GM12872 (cell line): ENCODE measurements at regions not wholly inside any gene's neighbourhood (a gene's known extent, or its start where the extent isn't known, plus 50 kb on each side); places are given as distances from the start of the nearest gene placed in this dataset.

Experiments used
- CTCF ChIP-seq: IDR thresholded peaks from 3 replicates; pipeline ENCODE4 v1.5.1; 2011; ENCODE audit warnings: low read depth, mild to moderate bottlenecking, low read length, moderate library complexity; ENCODE audit not compliant: insufficient read depth

GRCh38 chr2:2638547-2639220 lies 307.6 kb upstream of the MYT1L start:
- no peak for TF ChIP-seq CTCF

GRCh38 chr2:2636813-2637212 lies 305.7 kb upstream of the MYT1L start:
- TF ChIP-seq CTCF: no peak

- no peak for TF ChIP-seq CTCF
Measured at GRCh38 chr2:2635025-2635528, 304.0 kb upstream of the MYT1L start.

- no peak for TF ChIP-seq CTCF
Measured at GRCh38 chr2:2633017-2633416, 301.9 kb upstream of the MYT1L start.

- no peak for TF ChIP-seq CTCF
Measured at GRCh38 chr2:2623939-2624338, 292.9 kb upstream of the MYT1L start.

GRCh38 chr2:2621855-2622254 lies 290.8 kb upstream of the MYT1L start:
- no peak for TF ChIP-seq CTCF

- TF ChIP-seq CTCF: no peak
Measured at GRCh38 chr2:2620604-2621003, 289.5 kb upstream of the MYT1L start.
